GM18519 (cell line): ENCODE measurements at regions not wholly inside any gene's neighbourhood (a gene's known extent, or its start where the extent isn't known, plus 50 kb on each side); places are given as distances from the start of the nearest gene placed in this dataset.

Experiments
- ATAC-seq: cut with Tn5 transposase; IDR thresholded peaks from one replicate; pipeline ENCODE4 v1.9.1; 2021; ENCODE audit warnings: mild to moderate bottlenecking, moderate library complexity; ENCODE audit not compliant: unreplicated experiment, low FRiP score

GRCh38 chr2:203812294-203813221 lies 55.0 kb upstream of the CTLA4 start:
- no peak for ATAC-seq

GRCh38 chr2:203813684-203814083 lies 53.9 kb upstream of the CTLA4 start:
- no peak for ATAC-seq

DNA sequence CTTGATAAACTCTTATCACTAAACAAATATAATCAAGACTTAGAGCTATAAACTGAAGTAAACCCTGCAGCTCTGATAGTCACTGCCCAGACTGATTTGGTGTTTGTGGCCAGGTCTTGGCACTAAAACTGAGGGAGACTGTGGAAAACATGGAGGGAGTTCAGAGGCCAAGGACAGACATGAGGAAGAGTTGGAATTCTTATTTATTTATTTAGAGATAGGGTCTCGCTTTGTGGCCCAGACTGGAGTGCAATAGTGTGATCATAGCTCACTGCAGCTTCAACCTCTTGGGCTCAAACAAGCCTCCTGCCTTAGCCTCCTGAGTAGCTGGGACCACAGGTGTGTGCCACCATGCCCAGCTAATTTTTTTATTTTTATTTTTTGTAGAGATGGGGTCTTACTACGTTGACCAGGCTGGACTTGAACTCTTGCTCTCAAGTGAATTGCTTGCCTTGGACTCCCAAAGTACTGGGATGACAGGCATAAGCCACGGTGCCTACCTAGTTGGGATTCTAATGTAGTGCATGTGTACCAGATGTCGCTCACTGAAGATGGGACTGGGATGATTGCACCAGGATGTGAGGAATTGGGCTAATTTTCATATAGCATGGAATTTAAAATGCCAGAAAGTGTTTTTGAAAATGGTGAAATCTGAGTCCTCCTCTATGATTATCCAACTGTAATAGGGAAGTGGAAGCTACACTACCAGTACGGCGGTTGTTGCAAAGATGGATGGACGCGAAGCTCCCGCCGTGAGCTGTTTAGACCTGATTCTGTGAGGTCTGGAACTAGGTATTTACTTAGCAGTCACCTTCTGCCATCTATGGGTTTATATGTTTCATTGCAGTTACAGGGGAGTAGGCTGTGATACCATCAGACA lies 52.7 kb upstream of the CTLA4 start:
- ATAC-seq, result peak; percentile 87

DNA sequence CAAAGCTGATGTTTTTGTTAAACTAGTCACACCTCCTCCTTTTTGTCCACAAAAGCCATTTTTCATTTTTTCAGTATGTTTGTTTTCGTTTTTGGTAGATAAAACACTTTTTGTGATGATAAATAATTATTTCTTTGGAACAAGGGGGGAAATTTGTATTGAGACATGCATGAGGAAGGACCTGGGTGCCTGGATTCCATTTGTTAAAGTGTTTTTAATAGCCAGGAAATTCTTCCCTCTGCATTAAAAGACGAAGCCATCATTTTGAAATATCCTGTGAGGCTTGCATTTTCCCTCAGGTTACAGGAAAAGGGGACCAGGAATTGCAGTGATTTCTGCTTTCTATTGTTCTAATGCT lies 52.1 kb upstream of the CTLA4 start:
- no peak for ATAC-seq

GRCh38 chr2:203817147-203817546 lies 50.4 kb upstream of the CTLA4 start:
- no peak for ATAC-seq
